Effector memory CD4-positive, alpha-beta T cell (primary cell): ENCODE measurements at regions not wholly inside any gene's neighbourhood (a gene's known extent, or its start where the extent isn't known, plus 50 kb on each side); places are given as distances from the start of the nearest gene placed in this dataset.

Experiments used
- DNase-seq, 3 donors: peaks; one replicate each; pipeline ENCODE4 v3.0.0-alpha.2; 2020
- H3K27ac ChIP-seq: 2 replicates; pipeline ENCODE4 v1.7.0; 2013; ENCODE audit warnings: mild to moderate bottlenecking, low read length, moderate library complexity; ENCODE audit not compliant: insufficient read depth, poor library complexity, severe bottlenecking
- H3K27me3 ChIP-seq: replicated peaks from 2 replicates; pipeline ENCODE4 v1.7.0; 2013; ENCODE audit warnings: mild to moderate bottlenecking, low read length; ENCODE audit not compliant: insufficient read depth, control insufficient read depth, poor library complexity, severe bottlenecking
- H3K36me3 ChIP-seq: 2 replicates; pipeline ENCODE4 v1.7.0; 2013; ENCODE audit warnings: mild to moderate bottlenecking, low read length, moderate library complexity; ENCODE audit not compliant: control insufficient read depth, insufficient read depth
- H3K4me1 ChIP-seq: 2 replicates; pipeline ENCODE4 v1.7.0; 2013; ENCODE audit warnings: low read length, mild to moderate bottlenecking; ENCODE audit not compliant: control insufficient read depth, insufficient read depth, poor library complexity, severe bottlenecking
- H3K4me3 ChIP-seq: 2 replicates; pipeline ENCODE4 v1.7.0; 2013; ENCODE audit warnings: low read length, low read depth, mild to moderate bottlenecking; ENCODE audit not compliant: insufficient read depth, poor library complexity, severe bottlenecking
- H3K9me3 ChIP-seq: 2 replicates; pipeline ENCODE4 v1.7.0; 2013; ENCODE audit warnings: mild to moderate bottlenecking, low read length, moderate library complexity; ENCODE audit not compliant: control insufficient read depth

DNA sequence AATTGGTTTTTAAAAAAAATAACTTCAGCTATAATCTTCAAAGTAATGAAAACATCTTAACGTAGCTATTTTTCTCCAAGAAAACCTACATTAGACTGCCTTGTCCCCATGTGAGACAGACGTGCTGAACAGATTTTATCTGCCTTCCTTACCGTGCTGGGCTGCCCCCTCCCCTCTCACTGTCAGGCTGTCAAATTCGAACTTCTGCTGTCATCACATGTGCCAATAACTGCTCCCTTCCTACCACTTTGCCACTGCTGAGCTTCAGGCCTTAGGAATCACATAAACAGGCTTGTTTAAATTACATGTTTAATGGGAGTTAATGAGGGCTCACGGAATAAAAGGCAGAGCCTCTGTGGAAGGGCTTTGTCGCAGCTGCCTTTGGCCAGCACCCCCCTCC is 77.0 kb upstream of the NHSL1 start:
- H3K36me3 ChIP-seq: no peaks in the 10 kb centered on the region
- peaks cover 5% of the 10 kb centered on the region for H3K27me3 ChIP-seq
- no peak overlapping the region for H3K27ac ChIP-seq
- no peaks in the 10 kb centered on the region for H3K4me1 ChIP-seq
- DNase-seq: no peak
- H3K4me3 ChIP-seq: no peak overlapping the region
- H3K9me3 ChIP-seq: no peaks in the 10 kb centered on the region

DNA sequence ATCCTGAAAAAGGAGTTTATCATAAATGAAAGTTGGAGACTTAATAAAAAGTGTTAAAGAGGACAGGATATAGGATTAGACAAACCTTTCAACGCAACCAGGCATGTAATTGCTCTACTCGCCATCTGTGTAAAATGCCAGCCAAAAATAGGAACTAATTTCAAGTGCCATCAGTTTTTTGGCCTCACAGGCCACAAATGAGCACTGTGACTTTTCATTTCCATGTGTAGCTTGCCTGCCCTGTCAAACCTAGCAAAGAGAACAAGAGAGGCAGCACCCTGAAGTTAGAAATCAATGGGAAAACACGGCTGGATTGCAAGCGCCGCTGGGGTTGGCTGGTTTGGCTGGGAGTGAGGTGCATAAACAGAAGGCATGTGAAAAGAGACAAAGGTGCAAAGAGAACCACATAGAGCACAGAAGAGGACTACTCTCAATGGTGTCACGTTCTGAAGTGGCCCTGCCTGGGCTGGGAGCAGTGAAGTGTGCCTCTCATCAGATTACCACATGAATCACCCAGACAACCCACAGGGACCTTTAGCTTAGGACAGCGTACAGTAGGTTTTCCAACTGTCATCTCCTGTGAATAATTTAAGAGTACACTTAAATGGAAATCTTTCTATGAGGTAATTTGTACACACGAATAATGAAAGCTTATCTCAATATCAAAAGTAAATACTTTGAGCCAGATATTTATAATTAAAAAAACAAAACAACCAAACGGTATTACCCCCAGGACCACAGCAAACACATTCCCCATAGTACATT is 78.0 kb upstream of the NHSL1 start:
- DNase-seq: no peak
- H3K27ac ChIP-seq: no peak overlapping the region
- no peaks in the 10 kb centered on the region for H3K36me3 ChIP-seq
- H3K4me1 ChIP-seq: no peaks in the 10 kb centered on the region
- H3K27me3 ChIP-seq: peaks cover 2% of the 10 kb centered on the region
- no peaks in the 10 kb centered on the region for H3K9me3 ChIP-seq
- H3K4me3 ChIP-seq: no peak overlapping the region

DNA sequence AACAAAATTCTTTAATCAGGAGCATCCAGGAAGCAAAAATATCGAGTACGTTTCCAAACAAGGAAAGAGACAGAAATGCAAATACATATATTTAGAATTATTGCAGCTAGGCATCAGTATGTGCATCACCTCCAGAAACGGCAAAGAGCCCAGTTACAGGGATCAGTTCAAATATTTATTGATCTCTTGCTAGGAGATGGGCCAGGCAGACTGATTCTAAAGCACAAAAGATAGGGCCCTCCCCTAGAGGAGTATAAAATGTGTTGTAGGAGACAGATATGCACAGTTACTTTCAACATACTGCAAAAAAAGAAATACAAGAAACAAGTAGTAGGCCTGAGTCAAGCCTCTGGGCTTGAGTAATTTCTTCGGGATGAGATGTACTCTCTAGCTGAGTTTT is 80.7 kb upstream of the NHSL1 start:
- Histone ChIP-seq H3K36me3 (no peaks in the 10 kb centered on the region), H3K4me1 (no peaks in the 10 kb centered on the region), H3K4me3 (no peak overlapping the region), H3K27me3 (no peaks in the 10 kb centered on the region), H3K27ac (no peak overlapping the region), H3K9me3 (no peaks in the 10 kb centered on the region)
- DNase-seq: no peak

DNA sequence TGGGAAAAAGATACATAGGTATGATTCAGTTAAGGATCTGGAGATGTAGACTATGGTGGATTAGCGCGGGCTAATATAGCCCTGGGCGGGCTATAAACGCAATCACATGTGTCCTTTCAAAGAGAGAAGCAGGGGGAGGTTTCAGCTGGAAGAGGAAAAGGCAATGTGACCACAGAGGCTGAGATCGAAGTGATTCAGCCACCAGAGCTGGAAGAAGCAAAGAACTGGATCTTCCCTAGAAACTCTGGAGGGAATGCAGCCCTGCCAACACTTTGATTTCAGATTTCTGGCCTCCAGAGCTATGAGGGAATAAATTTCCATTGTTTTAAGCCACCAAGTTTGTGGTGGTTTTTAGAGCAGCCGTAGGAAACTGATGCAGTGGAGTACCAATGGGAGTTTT is 81.5 kb upstream of the NHSL1 start:
- no peak overlapping the region for H3K4me3 ChIP-seq
- no peak for DNase-seq
- H3K27me3 ChIP-seq: no peaks in the 10 kb centered on the region
- H3K36me3 ChIP-seq: no peaks in the 10 kb centered on the region
- H3K27ac ChIP-seq: no peak overlapping the region
- H3K4me1 ChIP-seq: no peaks in the 10 kb centered on the region
- H3K9me3 ChIP-seq: no peaks in the 10 kb centered on the region

DNA sequence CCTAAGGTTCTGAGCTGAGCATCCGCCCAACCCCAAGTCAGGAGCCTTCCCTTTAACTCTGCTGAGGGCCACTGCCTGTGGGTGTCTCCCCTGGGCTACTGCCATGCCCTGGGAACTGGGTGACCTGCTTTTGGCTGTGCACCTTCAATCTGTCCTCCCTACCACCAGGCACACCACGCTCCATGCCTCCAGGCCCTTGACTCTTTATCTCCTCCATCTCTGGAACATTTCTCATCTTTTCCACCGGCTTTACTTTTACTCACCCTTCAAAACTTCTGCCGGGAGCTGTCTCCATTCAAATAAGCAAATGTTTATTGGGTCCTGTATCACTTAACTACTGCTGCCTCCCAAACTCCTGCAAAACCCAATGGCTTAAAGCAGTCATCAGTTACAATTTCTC is 83.3 kb upstream of the NHSL1 start:
- no peaks in the 10 kb centered on the region for H3K36me3 ChIP-seq
- no peaks in the 10 kb centered on the region for H3K9me3 ChIP-seq
- no peak for DNase-seq
- H3K27me3 ChIP-seq: no peaks in the 10 kb centered on the region
- H3K27ac ChIP-seq: no peak overlapping the region
- H3K4me3 ChIP-seq: no peak overlapping the region
- no peaks in the 10 kb centered on the region for H3K4me1 ChIP-seq

DNA sequence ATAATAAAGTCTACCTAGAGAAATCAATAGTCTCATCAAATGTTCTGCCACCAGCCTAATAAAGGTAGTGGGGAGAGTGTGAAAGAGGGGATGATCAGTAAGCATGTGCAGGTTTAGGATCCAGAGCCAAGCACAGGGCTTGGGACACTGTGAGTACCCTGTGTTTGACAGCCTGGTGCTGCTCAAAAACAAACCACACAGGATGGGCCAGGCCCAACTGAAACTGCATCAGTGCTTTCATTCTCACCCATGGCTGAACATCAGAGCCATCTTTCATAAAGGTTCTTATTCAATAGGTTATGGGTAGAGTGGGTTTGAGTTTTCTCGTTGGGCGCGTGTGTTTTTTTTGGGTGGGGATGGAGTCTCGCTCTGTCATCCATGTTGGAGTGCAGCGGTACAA is 87.3 kb upstream of the NHSL1 start:
- Histone ChIP-seq H3K27ac (no peak overlapping the region), H3K27me3 (no peaks in the 10 kb centered on the region), H3K4me1 (no peaks in the 10 kb centered on the region), H3K36me3 (no peaks in the 10 kb centered on the region), H3K4me3 (no peak overlapping the region), H3K9me3 (no peaks in the 10 kb centered on the region)
- DNase-seq: no peak

DNA sequence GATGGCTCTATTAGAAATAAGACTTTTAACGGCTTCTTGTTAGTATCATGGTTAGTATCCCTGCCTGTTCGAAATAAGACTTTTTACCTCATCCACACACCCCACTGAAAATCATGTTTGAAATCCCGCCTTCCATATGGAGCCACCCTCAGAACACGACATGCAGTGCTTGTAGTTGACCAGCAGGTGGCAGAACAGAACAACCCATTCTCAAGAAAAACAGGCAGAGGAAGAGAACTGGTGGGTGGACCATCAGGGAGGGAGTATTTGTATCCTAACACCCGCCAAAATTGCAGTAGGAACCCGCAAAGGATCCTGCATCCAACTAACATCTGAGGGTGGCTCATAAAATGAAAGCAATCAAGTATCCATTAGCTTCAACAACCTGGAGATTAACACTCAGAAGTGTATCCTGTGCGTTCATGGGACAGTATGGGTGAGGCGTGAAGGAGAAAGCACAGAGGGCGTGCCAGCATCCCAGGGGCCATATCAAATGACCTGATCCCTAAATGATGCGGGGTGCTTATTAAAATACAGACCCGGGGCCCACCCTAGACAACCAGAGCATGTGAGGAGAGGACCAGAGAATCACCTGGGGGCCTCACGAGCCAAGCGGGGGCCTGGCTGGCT is 89.6 kb upstream of the NHSL1 start:
- peak in 2 of 3 donors; percentile 6 to 34 for DNase-seq
- Histone ChIP-seq H3K4me1 (peaks cover 4% of the 10 kb centered on the region), H3K36me3 (no peaks in the 10 kb centered on the region), H3K27ac (no peak overlapping the region), H3K9me3 (no peaks in the 10 kb centered on the region), H3K4me3 (no peak overlapping the region), H3K27me3 (no peaks in the 10 kb centered on the region)

DNA sequence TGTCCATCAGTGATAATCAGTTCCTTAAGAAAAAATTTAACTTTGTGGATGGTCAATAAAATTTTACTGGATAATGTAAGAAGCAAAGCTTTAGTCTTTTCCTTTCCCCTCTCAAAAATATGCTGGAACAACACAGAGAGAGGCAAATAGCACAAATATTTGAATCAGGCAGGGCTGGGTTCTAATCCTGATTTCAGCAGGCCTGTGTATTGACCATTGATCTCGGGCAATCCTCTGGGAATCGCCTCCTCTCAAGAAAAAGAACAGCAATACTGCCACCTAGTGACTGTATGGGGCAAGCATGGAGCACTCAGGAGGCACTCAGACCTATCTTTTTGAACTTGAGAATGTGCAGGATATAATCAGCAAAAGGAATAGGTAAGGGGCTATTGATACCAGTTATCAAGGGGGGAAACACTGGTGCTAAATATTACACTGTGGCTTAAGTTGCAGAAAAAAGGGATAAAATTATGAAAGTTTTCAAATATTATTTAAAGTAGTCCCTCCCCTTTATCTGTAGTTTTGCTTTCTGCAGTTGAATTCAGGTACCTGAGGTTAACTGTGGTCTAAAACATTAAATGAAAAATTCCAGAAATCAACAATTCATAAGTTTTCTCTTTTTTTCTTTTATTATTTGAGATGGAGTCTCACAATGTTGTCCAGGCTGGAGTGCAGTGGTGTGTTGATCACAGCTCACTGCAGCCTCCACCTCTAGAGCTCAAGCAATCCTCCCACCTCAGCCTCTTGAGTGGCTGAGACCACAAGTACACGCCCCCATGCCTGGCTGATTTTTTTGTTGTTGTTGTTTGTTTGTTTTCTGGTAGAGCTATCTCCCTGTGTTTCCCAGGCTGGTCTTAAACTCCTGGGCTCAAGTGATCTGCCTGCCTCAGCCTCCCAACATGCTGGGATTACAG is 91.8 kb upstream of the NHSL1 start:
- Histone ChIP-seq H3K27me3 (no peaks in the 10 kb centered on the region), H3K4me1 (peaks cover 4% of the 10 kb centered on the region), H3K4me3 (no peak overlapping the region), H3K9me3 (no peaks in the 10 kb centered on the region), H3K36me3 (no peaks in the 10 kb centered on the region), H3K27ac (no peak overlapping the region)
- DNase-seq: peak in 1 of 3 donors; percentile 12

DNA sequence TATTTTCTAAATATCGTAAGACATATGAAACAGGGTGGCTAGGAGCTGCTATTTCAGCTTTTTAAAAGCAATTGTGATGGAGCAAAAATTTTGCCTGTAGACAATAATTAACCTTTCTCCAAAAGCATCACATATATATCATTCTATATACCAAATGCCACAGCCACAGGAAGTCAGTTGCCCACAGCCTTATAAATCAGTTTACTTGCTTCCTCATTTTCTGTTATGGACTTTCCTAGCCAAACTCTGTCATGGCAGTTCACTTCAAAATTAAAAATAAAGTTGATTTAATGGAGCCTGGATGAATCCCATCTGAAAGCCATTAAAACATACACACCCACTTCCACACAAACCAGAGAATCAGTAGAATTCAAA is 93.4 kb upstream of the NHSL1 start:
- no peak for DNase-seq
- H3K9me3 ChIP-seq: no peaks in the 10 kb centered on the region
- H3K36me3 ChIP-seq: no peaks in the 10 kb centered on the region
- H3K27me3 ChIP-seq: no peaks in the 10 kb centered on the region
- H3K27ac ChIP-seq: no peak overlapping the region
- no peak overlapping the region for H3K4me3 ChIP-seq
- H3K4me1 ChIP-seq: peaks cover 4% of the 10 kb centered on the region
